ENCODE measurements at regions not wholly inside any gene's neighbourhood (a gene's known extent, or its start where the extent isn't known, plus 50 kb on each side); places are given as distances from the start of the nearest gene placed in this dataset.

GRCh38 chr20:39225536-39225935, 263.4 kb downstream of the DHX35 start:
- no peaks in the 10 kb centered on the region for H3K27me3 ChIP-seq (ENCODE audit: control insufficient read depth, insufficient read depth, low read length)
- no peak for FAIRE-seq
- no peaks in the 10 kb centered on the region for H3K9me3 ChIP-seq (ENCODE audit: control insufficient read depth in 2 of 3, insufficient read depth in 1 of 3, low read length in 3 of 3)
- no peaks in the 10 kb centered on the region for H3K4me1 ChIP-seq (ENCODE audit: control insufficient read depth in 2 of 3, insufficient read depth in 2 of 3, low read depth in 1 of 3, low read length in 3 of 3)
- DNase-seq, result no peak
- no peaks in the 10 kb centered on the region for H3K36me3 ChIP-seq (ENCODE audit: control insufficient read depth in 2 of 3, insufficient read depth in 3 of 3, low read length in 3 of 3)
- no peak overlapping the region for H3K4me3 ChIP-seq (ENCODE audit: low read length in 3 of 3)
- H3K27ac ChIP-seq (ENCODE audit: low read depth in 2 of 2, low read length in 2 of 2), result no peak overlapping the region
- intact Hi-C loops (cut with DNase I), result no loop called here
- H3K9ac ChIP-seq (ENCODE audit: low read length in 3 of 3), result no peak overlapping the region
- no peak for TF ChIP-seq CTCF (IDR thresholded peaks at IDR 0.05; ENCODE audit: borderline replicate concordance, extremely low read depth, insufficient read depth)

- FAIRE-seq (no peak), DNase-seq (no peak)
- no peaks in the 10 kb centered on the region for H3K36me3 ChIP-seq (ENCODE audit: control insufficient read depth in 2 of 3, insufficient read depth in 3 of 3, low read length in 3 of 3)
- no peak overlapping the region for H3K4me3 ChIP-seq (ENCODE audit: low read length in 3 of 3)
- H3K9me3 ChIP-seq (ENCODE audit: control insufficient read depth in 2 of 3, insufficient read depth in 1 of 3, low read length in 3 of 3), result no peaks in the 10 kb centered on the region
- no peaks in the 10 kb centered on the region for H3K27me3 ChIP-seq (ENCODE audit: control insufficient read depth, insufficient read depth, low read length)
- H3K4me1 ChIP-seq (ENCODE audit: control insufficient read depth in 2 of 3, insufficient read depth in 2 of 3, low read depth in 1 of 3, low read length in 3 of 3), result no peaks in the 10 kb centered on the region
- no peak for TF ChIP-seq CTCF (IDR thresholded peaks at IDR 0.05; ENCODE audit: borderline replicate concordance, extremely low read depth, insufficient read depth)
- intact Hi-C loops (cut with DNase I), result no loop called here
- H3K27ac ChIP-seq (ENCODE audit: low read depth in 2 of 2, low read length in 2 of 2), result no peak overlapping the region
- H3K9ac ChIP-seq (ENCODE audit: low read length in 3 of 3), result no peak overlapping the region
Observed at GRCh38 chr20:39222101-39222500, 260.0 kb downstream of the DHX35 start.

GRCh38 chr20:39216195-39216594, 254.1 kb downstream of the DHX35 start:
- H3K36me3 ChIP-seq (ENCODE audit: control insufficient read depth in 2 of 3, insufficient read depth in 3 of 3, low read length in 3 of 3), result no peaks in the 10 kb centered on the region
- FAIRE-seq, result no peak

More at GRCh38 chr20:39216195-39216594, 254.1 kb downstream of the DHX35 start:
- Histone ChIP-seq H3K27me3 (ENCODE audit: control insufficient read depth, insufficient read depth, low read length) (no peaks in the 10 kb centered on the region), H3K4me3 (ENCODE audit: low read length in 3 of 3) (no peak overlapping the region), H3K27ac (ENCODE audit: low read depth in 2 of 2, low read length in 2 of 2) (no peak overlapping the region), H3K9ac (ENCODE audit: low read length in 3 of 3) (no peak overlapping the region), H3K4me1 (ENCODE audit: control insufficient read depth in 2 of 3, insufficient read depth in 2 of 3, low read depth in 1 of 3, low read length in 3 of 3) (no peaks in the 10 kb centered on the region), H3K9me3 (ENCODE audit: control insufficient read depth in 2 of 3, insufficient read depth in 1 of 3, low read length in 3 of 3) (no peaks in the 10 kb centered on the region)
- no peak for TF ChIP-seq CTCF (IDR thresholded peaks at IDR 0.05; ENCODE audit: borderline replicate concordance, extremely low read depth, insufficient read depth)
- intact Hi-C loops (cut with DNase I), result no loop called here
- DNase-seq, result no peak

Data from kidney (tissue), 13 donors.